IMR-90 (cell line): ENCODE measurements at regions not wholly inside any gene's neighbourhood (a gene's known extent, or its start where the extent isn't known, plus 50 kb on each side); places are given as distances from the start of the nearest gene placed in this dataset.
A peak's percentile ranks its signal among the peaks of the same experiment; 100 is the strongest.

ENCODE experiments used
- ATAC-seq: fragments of 200-7000 bp; cut with Tn5 transposase; 2 replicates; pipeline ENCODE4 v1.9.1; 2020; ENCODE audit warnings: low read depth, mild to moderate bottlenecking, moderate library complexity
- BruUV-seq: library from RNA; stranded (reverse); fragments of 400-500 nt; replicated peaks from 2 replicates; lab custom pipeline; 2021; lab: Mats Ljungman, UMichigan
- CTCF ChIA-PET: fragments of 300-600 bp; formaldehyde crosslinking; extraction: SDS; loops from one replicate; lab custom pipeline; 2021; ENCODE audit warnings: antibody characterized with exemption; lab: Yijun Ruan, JAX
- POLR2A ChIA-PET: fragments of 300-600 bp; sonication (Branson Sonifier 250); formaldehyde crosslinking; loops from one replicate; lab custom pipeline; 2022; ENCODE audit warnings: antibody characterized with exemption; ENCODE audit not compliant: unreplicated experiment; lab: Charles Lee
- DNase-seq: peaks from one replicate; pipeline ENCODE4 v3.0.0; 2013
- H2AFZ ChIP-seq: replicated peaks from 2 replicates; pipeline ENCODE3; 2013; ENCODE audit warnings: low read length, mild to moderate bottlenecking; ENCODE audit not compliant: poor library complexity
- H2AK5ac ChIP-seq: 2 replicates; pipeline ENCODE4 v1.6.1; 2013; ENCODE audit warnings: low read depth, low read length, inconsistent platforms
- H2AK9ac ChIP-seq: replicated peaks from 2 replicates; pipeline ENCODE3; 2013; ENCODE audit warnings: mild to moderate bottlenecking, low read depth, low read length, moderate library complexity; ENCODE audit not compliant: poor library complexity
- H2BK120ac ChIP-seq: 2 replicates; pipeline ENCODE4 v1.6.1; 2013; ENCODE audit warnings: low read depth, low read length, inconsistent platforms
- H2BK15ac ChIP-seq: 3 replicates; pipeline ENCODE4 v1.6.1; 2013; ENCODE audit warnings: low read depth, low read length, inconsistent platforms
- H2BK20ac ChIP-seq: 2 replicates; pipeline ENCODE4 v1.6.1; 2013; ENCODE audit warnings: low read depth, mild to moderate bottlenecking, inconsistent platforms, low read length, moderate library complexity
- H2BK5ac ChIP-seq: 2 replicates; pipeline ENCODE4 v1.6.1; 2013; ENCODE audit warnings: mild to moderate bottlenecking, low read depth, low read length, inconsistent platforms; ENCODE audit not compliant: poor library complexity, severe bottlenecking
- H3K14ac ChIP-seq: replicated peaks from 2 replicates; pipeline ENCODE4 v1.6.1; 2013; ENCODE audit warnings: low read depth, low read length, inconsistent platforms
- H3K18ac ChIP-seq: 2 replicates; pipeline ENCODE4 v1.6.1; 2013; ENCODE audit warnings: low read depth, low read length, control low read depth
- H3K23ac ChIP-seq: 2 replicates; pipeline ENCODE4 v1.6.1; 2013; ENCODE audit warnings: low read depth, low read length, inconsistent platforms
- H3K27ac ChIP-seq: 2 replicates; pipeline ENCODE4 v1.5.1; 2013; ENCODE audit warnings: mild to moderate bottlenecking, control low read depth, low read length; ENCODE audit not compliant: insufficient read depth
- H3K27me3 ChIP-seq: 2 replicates; pipeline ENCODE4 v1.6.1; 2013; ENCODE audit warnings: low read length; ENCODE audit not compliant: control insufficient read depth, insufficient read depth
- H3K36me3 ChIP-seq: 2 replicates; pipeline ENCODE4 v1.6.1; 2013; ENCODE audit warnings: low read length, mixed read lengths; ENCODE audit not compliant: control insufficient read depth, insufficient read depth
- H3K4ac ChIP-seq: 2 replicates; pipeline ENCODE4 v1.6.1; 2013; ENCODE audit warnings: low read depth, low read length, inconsistent platforms
- H3K4me1 ChIP-seq: 2 replicates; pipeline ENCODE4 v1.6.1; 2013; ENCODE audit warnings: low read length, mixed read lengths; ENCODE audit not compliant: control insufficient read depth, insufficient read depth
- H3K4me2 ChIP-seq: 2 replicates; pipeline ENCODE4 v1.6.1; 2013; ENCODE audit warnings: low read depth, mild to moderate bottlenecking, control low read depth, low read length, moderate library complexity
- H3K4me3 ChIP-seq: 2 replicates; pipeline ENCODE4 v1.5.1; 2013; ENCODE audit warnings: low read depth, mild to moderate bottlenecking, control low read depth, low read length, moderate library complexity; ENCODE audit not compliant: insufficient read depth
- H3K56ac ChIP-seq: 2 replicates; pipeline ENCODE4 v1.6.1; 2013; ENCODE audit warnings: low read length, inconsistent platforms; ENCODE audit not compliant: insufficient read depth; ENCODE audit errors: extremely low read depth
- H3K79me1 ChIP-seq, 2 experiments: 2 replicates each; pipeline ENCODE4 v1.6.1; 2013; ENCODE audit warnings: low read length in 2 of 2, inconsistent platforms in 1 of 2, low read depth in 1 of 2
- H3K9ac ChIP-seq: 2 replicates; pipeline ENCODE4 v1.6.1; 2013; ENCODE audit warnings: low read depth, low read length, control low read depth
- H3K9me1 ChIP-seq: 2 replicates; pipeline ENCODE4 v1.6.1; 2013; ENCODE audit warnings: low read length, inconsistent platforms; ENCODE audit not compliant: insufficient read depth
- H3K9me3 ChIP-seq: 2 replicates; pipeline ENCODE4 v1.6.1; 2013; ENCODE audit warnings: low read length; ENCODE audit not compliant: control insufficient read depth, insufficient read depth
- H4K20me1 ChIP-seq: 2 replicates; pipeline ENCODE4 v1.6.1; 2013; ENCODE audit warnings: low read length, inconsistent platforms; ENCODE audit not compliant: insufficient read depth
- H4K5ac ChIP-seq: 2 replicates; pipeline ENCODE4 v1.6.1; 2013; ENCODE audit warnings: mild to moderate bottlenecking, low read depth, low read length, control low read depth
- H4K8ac ChIP-seq, 2 experiments: 2 replicates each; pipeline ENCODE4 v1.6.1; 2013; ENCODE audit warnings: low read depth in 2 of 2, low read length in 2 of 2, control low read depth in 1 of 2, inconsistent platforms in 1 of 2
- H4K91ac ChIP-seq: 2 replicates; pipeline ENCODE4 v1.6.1; 2013; ENCODE audit warnings: low read depth, low read length, inconsistent platforms; ENCODE audit not compliant: insufficient read depth
- CTCF ChIP-seq: conservative IDR thresholded peaks from 2 replicates; pipeline ENCODE4 v1.5.1; 2012; ENCODE audit warnings: mild to moderate bottlenecking, low read depth, low read length, improper control_type of control experiment
- MAFK ChIP-seq: IDR thresholded peaks from 2 replicates; pipeline ENCODE4 v1.6.1; 2012; ENCODE audit warnings: low read depth, low read length, improper control_type of control experiment
- MAZ ChIP-seq: IDR thresholded peaks from 2 replicates; pipeline ENCODE4 v1.6.1; 2012; ENCODE audit warnings: low read depth, mild to moderate bottlenecking, low read length, improper control_type of control experiment, moderate library complexity, borderline replicate concordance
- RFX5 ChIP-seq: IDR thresholded peaks from 2 replicates; pipeline ENCODE4 v1.8.0; 2012; ENCODE audit warnings: low read depth, mild to moderate bottlenecking, low read length, moderate library complexity
- SMC3 ChIP-seq: fragments of 150-350 bp; IDR thresholded peaks from 2 replicates; pipeline ENCODE4 v1.6.1; 2016; ENCODE audit warnings: low read depth, mild to moderate bottlenecking, antibody characterized with exemption, low read length, moderate library complexity
- WGBS, 2 experiments: methylation state at CpG; one replicate each; pipeline versions ENCODE4 v1.1.5 to v1.1.7; 2013; ENCODE audit warnings: missing lambda C conversion rate in 2 of 2; ENCODE audit not compliant: insufficient read length in 1 of 2; ENCODE audit errors: extremely low coverage in 2 of 2; 5-methylcytosine and 5-hydroxymethylcytosine counted together
- dilution Hi-C: fragments of 300-500 bp; cut with HindIII; formaldehyde crosslinking; loops from one replicate; pipeline ENCODE4 v1.14.3; 2018; ENCODE audit warnings: low sequenced_read_pairs; ENCODE audit not compliant: unreplicated experiment
- in situ Hi-C: fragments of 300-500 bp; cut with MboI; formaldehyde crosslinking; loops from 3 replicates; pipeline ENCODE4 v1.14.3; 2019; ENCODE audit warnings: low sequenced_read_pairs, inconsistent platforms, mixed read lengths
- intact Hi-C: fragments of 100-400 bp; cut with micrococcal nuclease; formaldehyde crosslinking; loops from 2 replicates; pipeline ENCODE4 v1.10.0; 2022

- in situ Hi-C loops: no loop called here
- Histone ChIP-seq H3K18ac (no peak overlapping the region), H4K20me1 (no peaks in the 10 kb centered on the region), H2BK5ac (no peak overlapping the region), H2AK9ac (no peak overlapping the region), H3K36me3 (no peaks in the 10 kb centered on the region), H3K4me1 (no peaks in the 10 kb centered on the region; the same call in 1 of the 2 replicates), H3K9ac (no peak overlapping the region), H3K23ac (no peak overlapping the region), H2AFZ (peak overlapping the region; percentile 0), H4K5ac (no peak overlapping the region), H4K8ac (no peak overlapping the region), H3K9me3 (no peaks in the 10 kb centered on the region), H3K27ac (no peak overlapping the region), H3K27me3 (peaks cover 4% of the 10 kb centered on the region), H2AK5ac (no peak overlapping the region; the same call in 1 of the 2 replicates), H3K14ac (no peak overlapping the region), H3K4me2 (no peak overlapping the region), H2BK20ac (no peak overlapping the region), H4K91ac (no peak overlapping the region), H3K4me3 (no peak overlapping the region), H3K9me1 (no peaks in the 10 kb centered on the region; the same call in 1 of the 2 replicates), H3K56ac (no peak overlapping the region), H3K79me1 (no peaks in the 10 kb centered on the region), H3K4ac (no peak overlapping the region), H2BK120ac (no peak overlapping the region), H2BK15ac (no peak overlapping the region)
- POLR2A ChIA-PET: no interaction called here
- intact Hi-C loops: no loop called here
- TF ChIP-seq MAZ (no peak), MAFK (no peak), SMC3 (no peak), RFX5 (no peak), CTCF (no peak)
- no peak for ATAC-seq
- BruUV-seq: no TSS peak
- no CpG with 5 or more reads among the region's 5 CpGs for WGBS, 2 experiments
- no peak for DNase-seq
- CTCF ChIA-PET: no interaction called here
- dilution Hi-C loops: no loop called here
These were observed 101.4 kb downstream of the TNFAIP3 start for GRCh38 chr6:137968455-137968804.
